GM20000 (cell line): ENCODE measurements at regions not wholly inside any gene's neighbourhood (a gene's known extent, or its start where the extent isn't known, plus 50 kb on each side); places are given as distances from the start of the nearest gene placed in this dataset.

Experiments used
- DNase-seq: peaks from one replicate; pipeline ENCODE4 v3.0.0; 2012; ENCODE audit warnings: low spot score
- CTCF ChIP-seq: IDR thresholded peaks from 2 replicates; pipeline ENCODE4 v1.5.1; 2012; ENCODE audit warnings: mild to moderate bottlenecking, control low read depth; ENCODE audit errors: extremely low read depth, missing control alignments

- no peak for TF ChIP-seq CTCF
- no peak for DNase-seq
Measured at GRCh38 chr10:118467200-118467599, 125.1 kb upstream of the FAM204A start.

GRCh38 chr10:118465300-118465874 is 123.3 kb upstream of the FAM204A start:
- DNase-seq, result no peak
- no peak for TF ChIP-seq CTCF

GRCh38 chr10:118463740-118464139 is 121.6 kb upstream of the FAM204A start:
- DNase-seq, result no peak
- TF ChIP-seq CTCF, result no peak

- DNase-seq, result no peak
- no peak for TF ChIP-seq CTCF
Measured at GRCh38 chr10:118462401-118462800, 120.3 kb upstream of the FAM204A start.

- peak; percentile 65 for TF ChIP-seq CTCF
- peak; percentile 57 for DNase-seq
Measured at GRCh38 chr10:118459642-118460193, 117.6 kb upstream of the FAM204A start.

GRCh38 chr10:118458957-118459641 is 117.0 kb upstream of the FAM204A start:
- no peak for DNase-seq

More at GRCh38 chr10:118458957-118459641, 117.0 kb upstream of the FAM204A start:
- TF ChIP-seq CTCF, result no peak
